HL-60 (cell line): ENCODE measurements at regions not wholly inside any gene's neighbourhood (a gene's known extent, or its start where the extent isn't known, plus 50 kb on each side); places are given as distances from the start of the nearest gene placed in this dataset.

Experiments
- CTCF ChIP-seq: IDR thresholded peaks from one replicate; pipeline ENCODE4 v1.5.1; 2011; ENCODE audit warnings: low read length, control low read depth, inconsistent platforms; ENCODE audit not compliant: insufficient read depth
- GABPA ChIP-seq: IDR thresholded peaks from 2 replicates; pipeline ENCODE4 v1.6.1; 2012; ENCODE audit warnings: low read depth
- POLR2AphosphoS5 ChIP-seq: IDR thresholded peaks from 2 replicates; pipeline ENCODE4 v1.6.1; 2012; ENCODE audit warnings: low read depth
- REST ChIP-seq: IDR thresholded peaks from 2 replicates; pipeline ENCODE4 v1.6.1; 2012; ENCODE audit warnings: low read depth; ENCODE audit not compliant: insufficient replicate concordance

DNA sequence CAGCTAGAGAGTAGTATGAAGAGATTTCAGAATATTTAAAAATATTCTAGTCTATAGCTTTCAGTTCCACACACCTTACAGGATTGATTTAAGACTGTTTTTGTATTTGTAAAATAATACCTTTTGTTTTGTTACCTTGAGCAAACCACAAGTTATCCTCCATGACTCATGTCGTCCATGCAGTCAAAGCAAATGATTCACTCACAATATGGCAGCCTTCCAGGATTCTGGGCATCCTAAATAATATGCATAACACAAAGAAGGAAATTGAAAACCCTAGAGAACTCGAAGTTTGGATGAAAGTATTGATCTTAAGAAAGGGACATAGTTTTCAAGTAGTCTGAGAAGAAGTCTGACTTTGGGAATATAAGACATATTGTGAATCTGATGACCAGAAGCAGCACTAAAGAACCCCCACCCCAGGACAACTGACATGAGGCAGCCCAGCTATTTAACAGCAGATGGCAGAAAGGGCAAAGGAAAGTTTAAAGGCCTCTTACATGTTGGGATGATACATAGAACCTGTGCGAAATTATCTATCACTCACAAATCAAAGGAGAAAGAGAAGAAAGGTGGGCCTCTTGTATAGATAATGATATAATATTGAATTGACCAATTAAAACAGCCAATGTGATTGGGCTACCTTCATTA lies 857.9 kb downstream of the BRINP3 start:
- no peak for TF ChIP-seq CTCF
- no peak for TF ChIP-seq POLR2AphosphoS5
- no peak for TF ChIP-seq REST
- TF ChIP-seq GABPA: no peak
